Choroid plexus epithelial cell (primary cell): ENCODE measurements at regions not wholly inside any gene's neighbourhood (a gene's known extent, or its start where the extent isn't known, plus 50 kb on each side); places are given as distances from the start of the nearest gene placed in this dataset.
A peak's percentile ranks its signal among the peaks of the same experiment; 100 is the strongest.

Experiments
- DNase-seq: peaks from one replicate; pipeline ENCODE4 v3.0.0-alpha.2; 2010; ENCODE audit warnings: low read depth
- H3K4me3 ChIP-seq: 2 replicates; pipeline ENCODE4 v1.5.1; 2011; ENCODE audit warnings: low read depth, mild to moderate bottlenecking, control low read depth, low read length, moderate library complexity
- CTCF ChIP-seq: conservative IDR thresholded peaks from 2 replicates; pipeline ENCODE4 v1.5.1; 2011; ENCODE audit warnings: low read depth, mild to moderate bottlenecking, control low read depth, inconsistent platforms, low read length, moderate library complexity

- H3K4me3 ChIP-seq, result no peak overlapping the region
- no peak for TF ChIP-seq CTCF
- DNase-seq, result peak; percentile 72
Measured at GRCh38 chr10:84076047-84076388, 63.3 kb upstream of the GHITM start.

- DNase-seq, result peak; percentile 39
- TF ChIP-seq CTCF, result peak; percentile 46
- H3K4me3 ChIP-seq, result no peak overlapping the region
Measured at GRCh38 chr10:84076540-84077195, 62.6 kb upstream of the GHITM start.

- H3K4me3 ChIP-seq, result no peak overlapping the region
- DNase-seq, result no peak
- no peak for TF ChIP-seq CTCF
Measured at GRCh38 chr10:84077768-84078167, 61.5 kb upstream of the GHITM start.

GRCh38 chr10:84078771-84079170 is 60.5 kb upstream of the GHITM start:
- DNase-seq, result no peak
- H3K4me3 ChIP-seq, result no peak overlapping the region
- TF ChIP-seq CTCF, result no peak

- no peak overlapping the region for H3K4me3 ChIP-seq
- no peak for TF ChIP-seq CTCF
- DNase-seq, result no peak
Measured at GRCh38 chr10:84084342-84084741, 55.0 kb upstream of the GHITM start.

- H3K4me3 ChIP-seq, result no peak overlapping the region
- no peak for DNase-seq
- no peak for TF ChIP-seq CTCF
Measured at GRCh38 chr10:84087202-84087601, 52.1 kb upstream of the GHITM start.

GRCh38 chr10:84088626-84089025 is 50.7 kb upstream of the GHITM start:
- DNase-seq, result no peak
- no peak for TF ChIP-seq CTCF
- no peak overlapping the region for H3K4me3 ChIP-seq
